ENCODE measurements at regions not wholly inside any gene's neighbourhood (a gene's known extent, or its start where the extent isn't known, plus 50 kb on each side); places are given as distances from the start of the nearest gene placed in this dataset.

GRCh38 chr6:150738092-150738629 is 127.3 kb upstream of the MTHFD1L start (continued):
- TF ChIP-seq, protein P1, sequence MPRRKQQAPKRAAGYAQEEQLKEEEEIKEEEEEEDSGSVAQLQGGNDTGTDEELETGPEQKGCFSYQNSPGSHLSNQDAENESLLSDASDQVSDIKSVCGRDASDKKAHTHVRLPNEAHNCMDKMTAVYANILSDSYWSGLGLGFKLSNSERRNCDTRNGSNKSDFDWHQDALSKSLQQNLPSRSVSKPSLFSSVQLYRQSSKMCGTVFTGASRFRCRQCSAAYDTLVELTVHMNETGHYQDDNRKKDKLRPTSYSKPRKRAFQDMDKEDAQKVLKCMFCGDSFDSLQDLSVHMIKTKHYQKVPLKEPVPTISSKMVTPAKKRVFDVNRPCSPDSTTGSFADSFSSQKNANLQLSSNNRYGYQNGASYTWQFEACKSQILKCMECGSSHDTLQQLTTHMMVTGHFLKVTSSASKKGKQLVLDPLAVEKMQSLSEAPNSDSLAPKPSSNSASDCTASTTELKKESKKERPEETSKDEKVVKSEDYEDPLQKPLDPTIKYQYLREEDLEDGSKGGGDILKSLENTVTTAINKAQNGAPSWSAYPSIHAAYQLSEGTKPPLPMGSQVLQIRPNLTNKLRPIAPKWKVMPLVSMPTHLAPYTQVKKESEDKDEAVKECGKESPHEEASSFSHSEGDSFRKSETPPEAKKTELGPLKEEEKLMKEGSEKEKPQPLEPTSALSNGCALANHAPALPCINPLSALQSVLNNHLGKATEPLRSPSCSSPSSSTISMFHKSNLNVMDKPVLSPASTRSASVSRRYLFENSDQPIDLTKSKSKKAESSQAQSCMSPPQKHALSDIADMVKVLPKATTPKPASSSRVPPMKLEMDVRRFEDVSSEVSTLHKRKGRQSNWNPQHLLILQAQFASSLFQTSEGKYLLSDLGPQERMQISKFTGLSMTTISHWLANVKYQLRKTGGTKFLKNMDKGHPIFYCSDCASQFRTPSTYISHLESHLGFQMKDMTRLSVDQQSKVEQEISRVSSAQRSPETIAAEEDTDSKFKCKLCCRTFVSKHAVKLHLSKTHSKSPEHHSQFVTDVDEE (CRISPR knock-in tag; IDR thresholded peaks at IDR 0.05), result no peak

DNA sequence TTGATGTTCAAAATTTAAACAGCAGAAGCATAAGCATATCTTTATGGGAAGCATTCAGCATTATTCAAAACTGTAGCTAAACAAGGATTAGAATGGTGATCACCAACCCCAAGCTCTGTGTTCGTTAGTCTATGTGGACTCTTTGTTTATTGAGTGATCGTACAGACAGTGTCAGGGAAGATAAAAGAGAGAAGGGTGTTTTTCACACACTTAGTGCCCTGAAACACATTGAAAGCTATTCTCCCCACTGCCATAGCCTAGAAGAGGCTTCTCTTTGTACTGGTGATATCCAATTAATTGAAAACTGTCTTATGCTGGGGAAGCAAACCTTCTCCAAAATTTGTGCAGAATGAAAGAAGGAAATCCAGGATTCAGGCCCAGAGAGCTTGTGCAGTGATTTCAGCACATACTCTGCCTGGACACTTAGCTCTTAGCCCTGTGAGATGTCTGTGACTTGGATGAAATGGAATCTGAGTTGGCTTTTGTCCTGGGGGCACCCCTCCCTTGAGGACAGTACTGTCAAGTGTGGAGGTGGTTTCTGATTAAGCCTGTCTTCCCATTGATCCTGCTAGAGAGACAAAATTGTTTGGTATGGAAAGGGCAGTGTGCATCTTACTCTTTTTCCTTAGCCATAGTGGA is 125.7 kb upstream of the MTHFD1L start:
- ATAC-seq, result no peak
- TF ChIP-seq ARNTL (CRISPR knock-in tag; IDR thresholded peaks at IDR 0.05; ENCODE audit: borderline replicate concordance, low read depth), result no peak
- no peak for TF ChIP-seq ESRRG (CRISPR knock-in tag; IDR thresholded peaks at IDR 0.05)
- TF ChIP-seq, protein P2, sequence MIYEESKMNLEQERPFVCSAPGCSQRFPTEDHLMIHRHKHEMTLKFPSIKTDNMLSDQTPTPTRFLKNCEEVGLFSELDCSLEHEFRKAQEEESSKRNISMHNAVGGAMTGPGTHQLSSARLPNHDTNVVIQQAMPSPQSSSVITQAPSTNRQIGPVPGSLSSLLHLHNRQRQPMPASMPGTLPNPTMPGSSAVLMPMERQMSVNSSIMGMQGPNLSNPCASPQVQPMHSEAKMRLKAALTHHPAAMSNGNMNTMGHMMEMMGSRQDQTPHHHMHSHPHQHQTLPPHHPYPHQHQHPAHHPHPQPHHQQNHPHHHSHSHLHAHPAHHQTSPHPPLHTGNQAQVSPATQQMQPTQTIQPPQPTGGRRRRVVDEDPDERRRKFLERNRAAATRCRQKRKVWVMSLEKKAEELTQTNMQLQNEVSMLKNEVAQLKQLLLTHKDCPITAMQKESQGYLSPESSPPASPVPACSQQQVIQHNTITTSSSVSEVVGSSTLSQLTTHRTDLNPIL (CRISPR knock-in tag; IDR thresholded peaks at IDR 0.05; ENCODE audit: low read depth), result no peak
- TF ChIP-seq ZFP3 (CRISPR knock-in tag; IDR thresholded peaks at IDR 0.05), result no peak
- no peak for TF ChIP-seq TCF4 (CRISPR knock-in tag; IDR thresholded peaks at IDR 0.05; ENCODE audit: borderline replicate concordance)
- no peak for TF ChIP-seq CSDC2 (CRISPR knock-in tag; IDR thresholded peaks at IDR 0.05)
- TF ChIP-seq, protein P3, sequence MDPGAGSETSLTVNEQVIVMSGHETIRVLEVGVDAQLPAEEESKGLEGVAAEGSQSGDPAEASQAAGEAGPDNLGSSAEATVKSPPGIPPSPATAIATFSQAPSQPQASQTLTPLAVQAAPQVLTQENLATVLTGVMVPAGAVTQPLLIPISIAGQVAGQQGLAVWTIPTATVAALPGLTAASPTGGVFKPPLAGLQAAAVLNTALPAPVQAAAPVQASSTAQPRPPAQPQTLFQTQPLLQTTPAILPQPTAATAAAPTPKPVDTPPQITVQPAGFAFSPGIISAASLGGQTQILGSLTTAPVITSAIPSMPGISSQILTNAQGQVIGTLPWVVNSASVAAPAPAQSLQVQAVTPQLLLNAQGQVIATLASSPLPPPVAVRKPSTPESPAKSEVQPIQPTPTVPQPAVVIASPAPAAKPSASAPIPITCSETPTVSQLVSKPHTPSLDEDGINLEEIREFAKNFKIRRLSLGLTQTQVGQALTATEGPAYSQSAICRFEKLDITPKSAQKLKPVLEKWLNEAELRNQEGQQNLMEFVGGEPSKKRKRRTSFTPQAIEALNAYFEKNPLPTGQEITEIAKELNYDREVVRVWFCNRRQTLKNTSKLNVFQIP (CRISPR knock-in tag; IDR thresholded peaks at IDR 0.05; ENCODE audit: borderline replicate concordance, low read depth), result no peak
- TF ChIP-seq, protein P4, sequence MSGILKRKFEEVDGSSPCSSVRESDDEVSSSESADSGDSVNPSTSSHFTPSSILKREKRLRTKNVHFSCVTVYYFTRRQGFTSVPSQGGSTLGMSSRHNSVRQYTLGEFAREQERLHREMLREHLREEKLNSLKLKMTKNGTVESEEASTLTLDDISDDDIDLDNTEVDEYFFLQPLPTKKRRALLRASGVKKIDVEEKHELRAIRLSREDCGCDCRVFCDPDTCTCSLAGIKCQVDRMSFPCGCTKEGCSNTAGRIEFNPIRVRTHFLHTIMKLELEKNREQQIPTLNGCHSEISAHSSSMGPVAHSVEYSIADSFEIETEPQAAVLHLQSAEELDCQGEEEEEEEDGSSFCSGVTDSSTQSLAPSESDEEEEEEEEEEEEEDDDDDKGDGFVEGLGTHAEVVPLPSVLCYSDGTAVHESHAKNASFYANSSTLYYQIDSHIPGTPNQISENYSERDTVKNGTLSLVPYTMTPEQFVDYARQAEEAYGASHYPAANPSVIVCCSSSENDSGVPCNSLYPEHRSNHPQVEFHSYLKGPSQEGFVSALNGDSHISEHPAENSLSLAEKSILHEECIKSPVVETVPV (CRISPR knock-in tag; IDR thresholded peaks at IDR 0.05), result no peak
- TF ChIP-seq SNAI2 (CRISPR knock-in tag; IDR thresholded peaks at IDR 0.05), result no peak
- no peak for TF ChIP-seq GLIS3 (CRISPR knock-in tag; IDR thresholded peaks at IDR 0.05)
- TF ChIP-seq BACH2 (CRISPR knock-in tag; IDR thresholded peaks at IDR 0.05; ENCODE audit: borderline replicate concordance), result no peak
- no peak for TF ChIP-seq TOX (CRISPR knock-in tag; IDR thresholded peaks at IDR 0.05; ENCODE audit: borderline replicate concordance)
- no peak for TF ChIP-seq ISL1 (CRISPR knock-in tag; IDR thresholded peaks at IDR 0.05)
- TF ChIP-seq, protein P5, sequence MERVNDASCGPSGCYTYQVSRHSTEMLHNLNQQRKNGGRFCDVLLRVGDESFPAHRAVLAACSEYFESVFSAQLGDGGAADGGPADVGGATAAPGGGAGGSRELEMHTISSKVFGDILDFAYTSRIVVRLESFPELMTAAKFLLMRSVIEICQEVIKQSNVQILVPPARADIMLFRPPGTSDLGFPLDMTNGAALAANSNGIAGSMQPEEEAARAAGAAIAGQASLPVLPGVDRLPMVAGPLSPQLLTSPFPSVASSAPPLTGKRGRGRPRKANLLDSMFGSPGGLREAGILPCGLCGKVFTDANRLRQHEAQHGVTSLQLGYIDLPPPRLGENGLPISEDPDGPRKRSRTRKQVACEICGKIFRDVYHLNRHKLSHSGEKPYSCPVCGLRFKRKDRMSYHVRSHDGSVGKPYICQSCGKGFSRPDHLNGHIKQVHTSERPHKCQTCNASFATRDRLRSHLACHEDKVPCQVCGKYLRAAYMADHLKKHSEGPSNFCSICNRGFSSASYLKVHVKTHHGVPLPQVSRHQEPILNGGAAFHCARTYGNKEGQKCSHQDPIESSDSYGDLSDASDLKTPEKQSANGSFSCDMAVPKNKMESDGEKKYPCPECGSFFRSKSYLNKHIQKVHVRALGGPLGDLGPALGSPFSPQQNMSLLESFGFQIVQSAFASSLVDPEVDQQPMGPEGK (CRISPR knock-in tag; IDR thresholded peaks at IDR 0.05; ENCODE audit: borderline replicate concordance), result no peak
- TF ChIP-seq ZNF565 (CRISPR knock-in tag; conservative IDR thresholded peaks at IDR 0.05; ENCODE audit: low read depth), result no peak
- TF ChIP-seq ZC3H10 (CRISPR knock-in tag; IDR thresholded peaks at IDR 0.05), result no peak

- ATAC-seq, result no peak
- TF ChIP-seq TOX (CRISPR knock-in tag; IDR thresholded peaks at IDR 0.05; ENCODE audit: borderline replicate concordance), result no peak
- no peak for TF ChIP-seq BACH2 (CRISPR knock-in tag; IDR thresholded peaks at IDR 0.05; ENCODE audit: borderline replicate concordance)
- TF ChIP-seq, protein P3 (CRISPR knock-in tag; IDR thresholded peaks at IDR 0.05; ENCODE audit: borderline replicate concordance, low read depth), result no peak
- TF ChIP-seq, protein P4 (CRISPR knock-in tag; IDR thresholded peaks at IDR 0.05), result no peak
- TF ChIP-seq, protein P1 (CRISPR knock-in tag; IDR thresholded peaks at IDR 0.05), result no peak
- TF ChIP-seq ZNF8 (CRISPR knock-in tag; IDR thresholded peaks at IDR 0.05), result no peak
- no peak for TF ChIP-seq ZFP3 (CRISPR knock-in tag; IDR thresholded peaks at IDR 0.05)
- TF ChIP-seq CSDC2 (CRISPR knock-in tag; IDR thresholded peaks at IDR 0.05), result no peak
- no peak for TF ChIP-seq GLIS3 (CRISPR knock-in tag; IDR thresholded peaks at IDR 0.05)
- TF ChIP-seq SNAI2 (CRISPR knock-in tag; IDR thresholded peaks at IDR 0.05), result no peak
- TF ChIP-seq ZNF70 (CRISPR knock-in tag; IDR thresholded peaks at IDR 0.05), result no peak
- TF ChIP-seq TCF4 (CRISPR knock-in tag; IDR thresholded peaks at IDR 0.05; ENCODE audit: borderline replicate concordance), result no peak
- no peak for TF ChIP-seq ISL1 (CRISPR knock-in tag; IDR thresholded peaks at IDR 0.05)
- no peak for TF ChIP-seq ZC3H10 (CRISPR knock-in tag; IDR thresholded peaks at IDR 0.05)
- TF ChIP-seq OSR1 (CRISPR knock-in tag; IDR thresholded peaks at IDR 0.05), result no peak
These were observed 125.0 kb upstream of the MTHFD1L start for GRCh38 chr6:150740453-150740852.

Data from SK-N-SH treated with all-trans-retinoic acid at 6 μM for 48 hours (cell line).